ENCODE measurements at regions not wholly inside any gene's neighbourhood (a gene's known extent, or its start where the extent isn't known, plus 50 kb on each side); places are given as distances from the start of the nearest gene placed in this dataset.

DNA sequence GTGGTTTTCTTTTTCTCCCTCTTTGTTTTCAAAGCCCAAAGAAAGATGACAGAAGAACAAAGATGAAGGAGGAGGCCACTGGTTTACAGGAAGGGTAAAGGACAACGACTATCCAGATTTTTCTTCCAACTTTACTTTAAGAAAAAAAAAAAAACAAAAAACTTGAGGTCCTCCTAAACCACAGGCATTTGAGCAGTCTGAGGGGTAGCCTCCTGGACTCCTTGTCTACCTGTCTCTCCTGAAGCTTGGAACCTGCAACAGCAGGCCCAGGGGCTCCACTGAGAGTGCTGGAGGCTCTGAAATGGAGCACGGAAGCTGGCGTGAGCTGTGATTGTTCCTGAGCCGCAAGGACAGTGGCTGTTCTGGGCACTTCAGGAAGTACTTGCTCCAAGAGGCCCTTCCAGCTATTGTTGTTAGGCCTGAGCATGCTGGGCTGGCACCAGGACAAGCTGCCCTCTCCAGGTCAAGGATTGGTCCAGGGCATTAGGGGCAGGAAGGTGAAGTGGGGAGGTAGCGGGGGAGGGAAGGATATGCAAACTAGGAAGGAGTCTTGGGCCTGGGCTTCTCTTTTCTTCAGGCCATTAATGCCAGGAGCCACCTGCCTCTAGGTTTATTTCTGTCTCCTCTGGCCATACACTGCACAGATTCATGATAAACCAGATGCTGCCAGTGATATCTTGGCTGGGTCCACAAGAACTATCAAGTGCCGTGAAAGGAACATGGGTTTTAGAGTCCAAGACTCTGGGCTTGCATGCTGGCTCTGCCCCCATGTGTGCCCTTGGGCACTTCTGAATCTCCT, 147.3 kb downstream of the CCDC34 start:
- DNase-seq, result no peak
- TF ChIP-seq, protein P1, sequence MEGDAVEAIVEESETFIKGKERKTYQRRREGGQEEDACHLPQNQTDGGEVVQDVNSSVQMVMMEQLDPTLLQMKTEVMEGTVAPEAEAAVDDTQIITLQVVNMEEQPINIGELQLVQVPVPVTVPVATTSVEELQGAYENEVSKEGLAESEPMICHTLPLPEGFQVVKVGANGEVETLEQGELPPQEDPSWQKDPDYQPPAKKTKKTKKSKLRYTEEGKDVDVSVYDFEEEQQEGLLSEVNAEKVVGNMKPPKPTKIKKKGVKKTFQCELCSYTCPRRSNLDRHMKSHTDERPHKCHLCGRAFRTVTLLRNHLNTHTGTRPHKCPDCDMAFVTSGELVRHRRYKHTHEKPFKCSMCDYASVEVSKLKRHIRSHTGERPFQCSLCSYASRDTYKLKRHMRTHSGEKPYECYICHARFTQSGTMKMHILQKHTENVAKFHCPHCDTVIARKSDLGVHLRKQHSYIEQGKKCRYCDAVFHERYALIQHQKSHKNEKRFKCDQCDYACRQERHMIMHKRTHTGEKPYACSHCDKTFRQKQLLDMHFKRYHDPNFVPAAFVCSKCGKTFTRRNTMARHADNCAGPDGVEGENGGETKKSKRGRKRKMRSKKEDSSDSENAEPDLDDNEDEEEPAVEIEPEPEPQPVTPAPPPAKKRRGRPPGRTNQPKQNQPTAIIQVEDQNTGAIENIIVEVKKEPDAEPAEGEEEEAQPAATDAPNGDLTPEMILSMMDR (IDR thresholded peaks at IDR 0.05), result no peak
- CTCF ChIA-PET, result interaction anchor here (0.6 kb wide), 1 partner anchor 272 kb away, joined by 3 read pairs; no protein-coding TSS in a partner anchor
- no peaks in the 10 kb centered on the region for H3K9me3 Mint-ChIP-seq
- H3K36me3 Mint-ChIP-seq (ENCODE audit: low read depth), result no peaks in the 10 kb centered on the region
- peaks cover 6% of the 10 kb centered on the region for H3K27me3 Mint-ChIP-seq
- no peaks in the 10 kb centered on the region for H3K4me1 Mint-ChIP-seq (ENCODE audit: low read depth)
- intact Hi-C loops (cut with micrococcal nuclease), result no loop called here
- no peak overlapping the region for H3K4me3 Mint-ChIP-seq
- no peak overlapping the region for H3K27ac Mint-ChIP-seq
- no peak for ATAC-seq
- POLR2A ChIA-PET, result no interaction called here

DNA sequence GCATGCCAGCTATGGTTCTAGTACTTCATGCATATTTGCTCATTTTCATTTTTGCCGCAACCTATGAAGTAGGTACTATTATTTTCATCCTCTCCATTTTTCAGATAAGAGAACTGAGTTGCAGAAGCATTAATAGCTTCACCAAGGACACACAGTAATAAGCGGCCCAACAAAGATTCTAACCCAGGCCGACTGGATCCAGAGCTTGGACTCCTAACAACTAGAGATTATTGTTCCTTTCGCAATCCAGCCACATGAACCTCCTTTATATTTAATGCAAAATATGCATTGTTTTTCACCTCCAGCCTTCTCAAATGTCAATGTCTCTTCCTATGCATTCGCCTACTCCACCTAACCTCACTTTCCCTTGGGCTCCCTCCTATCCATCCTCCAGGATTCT, 148.3 kb downstream of the CCDC34 start:
- Mint-ChIP-seq H3K4me1 (ENCODE audit: low read depth) (no peaks in the 10 kb centered on the region), H3K4me3 (no peak overlapping the region), H3K27ac (no peak overlapping the region), H3K9me3 (no peaks in the 10 kb centered on the region), H3K27me3 (peaks cover 6% of the 10 kb centered on the region), H3K36me3 (ENCODE audit: low read depth) (no peaks in the 10 kb centered on the region)
- TF ChIP-seq, protein P1 (IDR thresholded peaks at IDR 0.05), result no peak
- DNase-seq, result no peak
- ChIA-PET POLR2A (no interaction called here), CTCF (no interaction called here)
- ATAC-seq, result no peak
- intact Hi-C loops (cut with micrococcal nuclease), result no loop called here

DNA sequence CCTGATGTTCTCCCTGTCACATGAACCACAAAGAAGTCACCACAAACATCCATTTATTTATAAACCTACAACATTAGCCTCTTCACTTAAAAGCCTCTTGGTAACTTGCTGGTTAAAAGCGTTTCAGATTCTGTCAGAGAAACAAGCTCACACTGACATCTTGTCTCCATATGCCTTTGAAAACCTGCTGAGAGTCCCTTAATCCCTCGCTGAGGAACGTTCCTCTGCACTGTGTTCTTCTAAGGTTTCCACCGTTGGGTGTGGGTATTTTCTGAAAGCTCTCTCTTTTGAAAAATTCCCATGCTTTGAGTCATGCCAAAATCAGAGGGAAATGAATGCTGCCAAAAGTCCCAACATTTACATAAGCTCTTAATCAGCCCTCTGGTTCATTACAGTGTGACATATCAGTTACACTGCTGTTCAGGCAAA, 149.8 kb downstream of the CCDC34 start:
- no peaks in the 10 kb centered on the region for H3K4me1 Mint-ChIP-seq (ENCODE audit: low read depth)
- no peaks in the 10 kb centered on the region for H3K9me3 Mint-ChIP-seq
- CTCF ChIA-PET, result interaction anchor here (1.4 kb wide), 1 partner anchor 30 kb away, joined by 4 read pairs; no protein-coding TSS in a partner anchor
- no peak overlapping the region for H3K27ac Mint-ChIP-seq
- H3K27me3 Mint-ChIP-seq, result peaks cover 6% of the 10 kb centered on the region
- intact Hi-C loops (cut with micrococcal nuclease), result no loop called here
- DNase-seq (no peak), ATAC-seq (no peak)
- TF ChIP-seq, protein P1 (IDR thresholded peaks at IDR 0.05), result no peak
- POLR2A ChIA-PET, result no interaction called here
- no peaks in the 10 kb centered on the region for H3K36me3 Mint-ChIP-seq (ENCODE audit: low read depth)
- H3K4me3 Mint-ChIP-seq, result no peak overlapping the region

DNA sequence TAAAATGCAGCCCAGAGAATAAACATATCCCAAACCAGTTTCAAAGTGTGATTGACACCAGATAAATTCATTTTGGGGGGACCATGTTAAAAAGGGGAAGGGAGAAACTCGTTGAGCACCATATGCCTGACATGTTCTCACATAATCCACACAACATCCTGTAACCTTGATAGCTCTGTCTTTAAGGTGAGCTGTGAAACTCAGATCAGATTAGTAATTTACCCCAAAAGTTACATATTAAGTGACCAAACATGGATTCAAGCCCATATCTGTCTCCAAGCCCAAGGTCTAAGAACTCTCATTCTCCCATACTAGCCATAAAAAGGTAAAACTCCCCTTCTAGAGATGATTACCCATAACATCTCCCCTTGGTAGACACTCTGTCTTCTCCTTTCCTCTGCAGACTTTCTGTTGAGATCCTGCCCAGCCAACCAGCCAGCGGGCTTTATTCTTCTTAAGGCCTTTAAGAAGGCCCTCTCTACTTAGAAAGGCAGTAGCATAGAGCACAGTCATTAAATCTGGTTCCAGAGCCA, 150.7 kb downstream of the CCDC34 start:
- Mint-ChIP-seq H3K36me3 (ENCODE audit: low read depth) (no peaks in the 10 kb centered on the region), H3K27me3 (peaks cover 6% of the 10 kb centered on the region), H3K27ac (no peak overlapping the region), H3K4me1 (ENCODE audit: low read depth) (no peaks in the 10 kb centered on the region), H3K4me3 (no peak overlapping the region), H3K9me3 (no peaks in the 10 kb centered on the region)
- no peak for DNase-seq
- TF ChIP-seq, protein P1 (IDR thresholded peaks at IDR 0.05), result no peak
- POLR2A ChIA-PET, result no interaction called here
- no peak for ATAC-seq
- intact Hi-C loops (cut with micrococcal nuclease), result no loop called here
- CTCF ChIA-PET, result interaction anchor here (1.0 kb wide), 1 partner anchor 273 kb away, joined by 4 read pairs; no protein-coding TSS in a partner anchor
